ENCODE measurements at regions not wholly inside any gene's neighbourhood (a gene's known extent, or its start where the extent isn't known, plus 50 kb on each side); places are given as distances from the start of the nearest gene placed in this dataset.

DNA sequence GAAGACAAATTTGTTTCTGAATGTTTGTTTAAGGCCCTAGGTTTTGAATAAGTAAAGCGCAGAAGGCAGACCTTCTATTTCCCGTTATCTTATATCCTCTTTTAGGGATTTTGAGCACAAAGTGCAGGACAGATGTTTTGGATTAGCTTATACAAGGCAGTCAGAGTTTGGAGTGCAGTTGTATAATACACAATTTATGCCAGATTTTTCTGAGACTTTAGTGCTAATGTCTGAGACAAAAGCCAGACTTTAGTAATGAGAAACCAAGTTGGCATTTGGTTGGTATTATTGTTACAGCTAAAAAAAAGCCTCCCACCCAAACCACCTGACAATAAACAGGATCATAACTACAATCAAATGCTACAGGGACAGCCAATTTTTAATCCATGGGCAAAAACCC is 309.9 kb upstream of the SATB1 start:
- TF ChIP-seq, protein P1, sequence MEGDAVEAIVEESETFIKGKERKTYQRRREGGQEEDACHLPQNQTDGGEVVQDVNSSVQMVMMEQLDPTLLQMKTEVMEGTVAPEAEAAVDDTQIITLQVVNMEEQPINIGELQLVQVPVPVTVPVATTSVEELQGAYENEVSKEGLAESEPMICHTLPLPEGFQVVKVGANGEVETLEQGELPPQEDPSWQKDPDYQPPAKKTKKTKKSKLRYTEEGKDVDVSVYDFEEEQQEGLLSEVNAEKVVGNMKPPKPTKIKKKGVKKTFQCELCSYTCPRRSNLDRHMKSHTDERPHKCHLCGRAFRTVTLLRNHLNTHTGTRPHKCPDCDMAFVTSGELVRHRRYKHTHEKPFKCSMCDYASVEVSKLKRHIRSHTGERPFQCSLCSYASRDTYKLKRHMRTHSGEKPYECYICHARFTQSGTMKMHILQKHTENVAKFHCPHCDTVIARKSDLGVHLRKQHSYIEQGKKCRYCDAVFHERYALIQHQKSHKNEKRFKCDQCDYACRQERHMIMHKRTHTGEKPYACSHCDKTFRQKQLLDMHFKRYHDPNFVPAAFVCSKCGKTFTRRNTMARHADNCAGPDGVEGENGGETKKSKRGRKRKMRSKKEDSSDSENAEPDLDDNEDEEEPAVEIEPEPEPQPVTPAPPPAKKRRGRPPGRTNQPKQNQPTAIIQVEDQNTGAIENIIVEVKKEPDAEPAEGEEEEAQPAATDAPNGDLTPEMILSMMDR (conservative IDR thresholded peaks at IDR 0.05) = no peak
- TF ChIP-seq EZH2 (IDR thresholded peaks at IDR 0.05; ENCODE audit: low read depth) = no peak
